SH-SY5Y (cell line): ENCODE measurements at regions not wholly inside any gene's neighbourhood (a gene's known extent, or its start where the extent isn't known, plus 50 kb on each side); places are given as distances from the start of the nearest gene placed in this dataset.

Experiments used
- GATA2 ChIP-seq: IDR thresholded peaks from 2 replicates; pipeline ENCODE4 v1.6.1; 2011; ENCODE audit warnings: mild to moderate bottlenecking, low read depth, low read length
- GATA3 ChIP-seq: IDR thresholded peaks from 2 replicates; pipeline ENCODE4 v1.6.1; 2011; ENCODE audit warnings: low read depth, mild to moderate bottlenecking, low read length, moderate library complexity

DNA sequence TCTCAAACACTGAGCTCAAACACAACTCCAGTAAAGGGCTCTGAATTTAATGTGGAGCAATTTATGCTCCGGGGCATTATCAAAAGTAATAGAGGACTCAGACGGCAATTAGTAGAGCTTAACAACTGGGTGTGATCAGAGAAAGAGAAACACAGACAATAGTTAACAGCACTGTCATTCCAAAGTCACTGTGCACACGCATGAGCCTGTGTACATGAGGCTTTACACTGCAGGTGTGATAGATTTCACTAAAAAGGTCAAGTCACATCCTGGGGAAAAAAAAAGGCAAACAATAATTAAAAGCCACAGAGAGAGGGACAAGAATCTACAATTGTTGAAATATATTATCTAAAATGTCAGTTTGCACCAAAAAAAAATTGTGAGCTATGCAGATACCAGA, 956.5 kb downstream of the CDH18 start:
- TF ChIP-seq GATA3 (no peak), GATA2 (no peak)
